Pancreas (tissue), 10 donors: ENCODE measurements at regions not wholly inside any gene's neighbourhood (a gene's known extent, or its start where the extent isn't known, plus 50 kb on each side); places are given as distances from the start of the nearest gene placed in this dataset.

Experiments used
- ATAC-seq, 4 donors: fragments of 200-7000 bp; cut with Tn5 transposase; one replicate each; pipeline versions ENCODE4 v1.8.0 to v1.9.1; 2020; ENCODE audit warnings: mild to moderate bottlenecking in 4 of 4, moderate library complexity in 4 of 4
- DNase-seq, 6 donors: peaks; one replicate each; pipeline ENCODE4 v3.0.0-alpha.2; 2020
- FAIRE-seq: peaks from 2 replicates; lab custom pipeline; 2012; peaks lifted over from hg19 to GRCh38; lab: Jason Lieb, UNC
- H3K27ac ChIP-seq, 4 donors: fragments of 200-600 bp; sonication (generic); 1 replicate in 3 of 4; 2 replicates in 1 of 4; pipeline versions ENCODE4 v1.5.0 to v1.8.0; 2020
- H3K27me3 ChIP-seq, 4 donors: fragments of 200-600 bp; one replicate each; pipeline ENCODE4 v1.8.0; 2021
- H3K36me3 ChIP-seq, 3 donors: fragments of 200-600 bp; sonication (generic) in 1 of 3; one replicate each; pipeline versions ENCODE4 v1.5.0 to v1.8.0; 2020 to 2021
- H3K4me1 ChIP-seq, 3 donors: fragments of 200-600 bp; one replicate each; pipeline ENCODE4 v1.8.0; 2021
- H3K4me3 ChIP-seq, 4 donors: fragments of 200-600 bp; sonication (generic) in 2 of 4; one replicate each; pipeline versions ENCODE4 v1.5.0 to v1.8.0; 2020 to 2021
- H3K9me3 ChIP-seq, 4 donors: fragments of 200-600 bp; one replicate each; pipeline ENCODE4 v1.8.0; 2021
- CTCF ChIP-seq, 4 donors: fragments of 200-600 bp; sonication (generic) in 3 of 4; IDR thresholded peaks; one replicate each; pipeline versions ENCODE4 v1.5.0 to v1.8.0; 2021; ENCODE audit warnings: antibody characterized with exemption in 4 of 4
- WGBS, 2 donors: extraction: QIAGEN DNeasy Blood & Tissue Kit; methylation state at CpG; one replicate each; pipeline ENCODE4 v1.1.7; 2013; 5-methylcytosine and 5-hydroxymethylcytosine counted together
- intact Hi-C, 3 donors: fragments of 100-400 bp; cut with DNase I; formaldehyde crosslinking; loops; one replicate each; pipeline versions ENCODE4 v1.11.1 to v1.14.2; 2022
- donor health status: healthy with polysubstance abuse.
- donor health status: DM: no; HTN: no; CAD: no; lungs with moderate emphysema.
- donor health status: DM: no; HTN: no; CAD: no.
- donor health status: control.
- donor health status: control.
- donor health status: Bipolar disorder and iron deficiency.
- donor health status: DM: yes; HTN: yes; CAD: no.
- donor health status: DM: no; HTN: no; CAD: no.
- donor health status: DM: no; HTN: no; CAD: no.
- donor health status: DM: yes; HTN: yes; CAD: no.

DNA sequence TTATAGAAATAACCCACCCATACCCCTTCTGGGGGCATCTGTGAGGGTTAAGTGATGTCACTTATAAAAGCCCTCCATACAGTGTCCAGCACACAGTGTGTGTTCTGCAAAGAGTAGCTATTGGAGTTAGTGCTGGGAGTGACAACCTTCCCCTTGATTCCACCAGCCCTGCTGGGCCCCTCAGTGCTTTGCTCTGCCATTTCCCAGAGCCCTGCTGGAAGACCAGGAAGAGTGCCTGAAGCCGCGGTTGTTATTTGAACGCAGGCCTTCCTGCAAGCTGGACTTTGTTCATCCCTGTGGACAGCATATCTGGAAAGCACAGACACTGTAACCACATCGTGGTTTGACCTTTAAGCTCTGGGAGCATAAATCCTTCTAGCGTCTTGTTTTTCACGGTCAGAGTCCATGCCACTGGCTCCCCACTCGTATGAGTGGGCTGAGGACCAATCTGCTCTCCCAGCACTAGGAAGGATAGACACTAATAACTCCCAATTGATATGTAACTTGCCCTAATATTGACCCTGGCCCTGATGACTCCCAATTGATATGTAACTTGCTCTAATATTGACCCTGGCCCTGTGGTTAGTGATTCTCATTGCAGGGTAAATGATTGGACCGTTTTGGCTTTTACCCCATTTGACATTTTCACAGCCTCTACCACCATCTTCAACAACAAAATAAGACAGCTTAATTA is 297.1 kb upstream of the MAF start:
- H3K4me3 ChIP-seq, result no peak overlapping the region
- peak in 3 of 4 donors; percentile 58 to 72 (median 71) for ATAC-seq
- intact Hi-C loops, result no loop called here
- no peaks in the 10 kb centered on the region for H3K9me3 ChIP-seq
- H3K27me3 ChIP-seq, result no peaks in the 10 kb centered on the region
- WGBS, 2 donors, result 38 to 45% methylated on average over 8 of the region's 8 CpGs
- H3K4me1 ChIP-seq, result no peaks in the 10 kb centered on the region
- no peak overlapping the region for H3K27ac ChIP-seq
- FAIRE-seq, result no peak
- DNase-seq, result peak in 1 of 6 donors; percentile 10
- no peaks in the 10 kb centered on the region for H3K36me3 ChIP-seq
- TF ChIP-seq CTCF (IDR thresholded peaks at IDR 0.05), result no peak

DNA sequence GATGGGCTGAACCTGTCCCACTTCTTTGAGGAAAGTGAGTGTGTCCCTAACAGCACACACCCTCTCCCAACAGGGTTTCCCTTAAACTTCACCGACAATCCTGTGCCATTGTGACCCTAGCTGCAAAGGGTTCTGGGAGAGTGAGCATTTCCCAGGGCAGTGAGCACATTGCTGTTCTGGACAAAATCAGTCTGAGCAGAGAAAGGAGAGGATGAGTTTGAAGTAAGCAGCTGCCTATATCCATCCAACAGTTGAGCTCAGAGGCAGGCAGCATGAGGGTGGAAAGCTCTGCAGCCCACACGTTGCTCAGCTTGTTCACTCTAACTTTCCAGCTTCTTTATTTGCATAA is 296.5 kb upstream of the MAF start:
- no peak overlapping the region for H3K27ac ChIP-seq
- H3K36me3 ChIP-seq, result no peaks in the 10 kb centered on the region
- no peak for FAIRE-seq
- intact Hi-C loops, result no loop called here
- no peak for TF ChIP-seq CTCF (IDR thresholded peaks at IDR 0.05)
- H3K27me3 ChIP-seq, result no peaks in the 10 kb centered on the region
- DNase-seq, result no peak
- ATAC-seq, result no peak
- 66 to 72% methylated on average over 2 of the region's 2 CpGs for WGBS, 2 donors
- no peak overlapping the region for H3K4me3 ChIP-seq
- H3K9me3 ChIP-seq, result no peaks in the 10 kb centered on the region
- H3K4me1 ChIP-seq, result no peaks in the 10 kb centered on the region

DNA sequence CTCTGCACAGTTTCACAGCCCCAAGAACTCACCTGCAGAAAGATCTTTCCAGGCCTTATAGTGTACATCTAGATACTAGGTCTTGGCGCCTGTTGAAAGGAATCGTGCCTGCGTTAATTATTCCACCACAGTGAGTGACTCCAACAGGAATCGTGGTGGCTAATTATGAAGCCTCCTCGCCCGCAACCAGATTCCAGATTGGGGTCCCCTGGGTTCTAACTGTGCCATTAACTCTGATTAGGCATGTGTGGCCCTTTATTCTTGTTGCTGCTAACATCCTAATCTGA is 295.3 kb upstream of the MAF start:
- no peak for ATAC-seq
- WGBS, 2 donors, result 86% methylated on average over 6 of the region's 6 CpGs
- H3K36me3 ChIP-seq, result no peaks in the 10 kb centered on the region

GRCh38 chr16:79895053-79895916 is 294.7 kb upstream of the MAF start:
- Histone ChIP-seq H3K4me1 (no peaks in the 10 kb centered on the region), H3K27ac (no peak overlapping the region), H3K36me3 (no peaks in the 10 kb centered on the region), H3K9me3 (no peaks in the 10 kb centered on the region), H3K27me3 (no peaks in the 10 kb centered on the region), H3K4me3 (no peak overlapping the region)
- FAIRE-seq (no peak), ATAC-seq (no peak), DNase-seq (no peak)
- 85 to 89% methylated on average over 10 of the region's 10 CpGs for WGBS, 2 donors
- intact Hi-C loops, result no loop called here
- TF ChIP-seq CTCF (IDR thresholded peaks at IDR 0.05), result no peak

More for the DNA sequence above, 295.3 kb upstream of the MAF start:
- Histone ChIP-seq H3K27ac (no peak overlapping the region), H3K4me3 (no peak overlapping the region), H3K9me3 (no peaks in the 10 kb centered on the region), H3K4me1 (no peaks in the 10 kb centered on the region), H3K27me3 (no peaks in the 10 kb centered on the region)
- intact Hi-C loops, result no loop called here
- no peak for TF ChIP-seq CTCF (IDR thresholded peaks at IDR 0.05)
- DNase-seq (no peak), FAIRE-seq (no peak)

DNA sequence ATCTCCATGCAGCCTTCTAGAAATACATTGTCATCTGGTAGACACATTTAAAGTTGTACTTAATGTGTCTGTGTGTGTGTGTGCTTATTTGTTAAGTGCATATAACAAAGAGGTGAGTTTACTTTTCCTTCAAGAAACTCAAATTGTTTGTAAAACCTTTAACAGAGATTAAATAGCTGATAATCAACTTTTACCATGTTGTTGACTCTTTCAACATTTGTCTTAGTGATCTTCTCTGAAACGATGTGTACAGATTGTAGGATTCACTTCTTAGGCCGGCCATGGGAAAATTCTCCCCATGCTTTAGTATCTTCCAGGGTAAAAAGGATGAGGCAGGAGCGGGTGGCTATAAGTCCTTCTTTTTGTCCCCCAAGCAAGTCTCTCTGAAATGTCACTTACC is 292.9 kb upstream of the MAF start:
- no peak for FAIRE-seq
- WGBS, 2 donors, result 71 to 79% methylated on average over 3 of the region's 3 CpGs
- intact Hi-C loops, result no loop called here

More for the DNA sequence above, 292.9 kb upstream of the MAF start:
- DNase-seq (no peak), ATAC-seq (no peak)
- H3K27me3 ChIP-seq, result no peaks in the 10 kb centered on the region
- H3K36me3 ChIP-seq, result no peaks in the 10 kb centered on the region
- H3K4me1 ChIP-seq, result no peaks in the 10 kb centered on the region
- no peak overlapping the region for H3K4me3 ChIP-seq
- H3K9me3 ChIP-seq, result no peaks in the 10 kb centered on the region
- no peak for TF ChIP-seq CTCF (IDR thresholded peaks at IDR 0.05)
- no peak overlapping the region for H3K27ac ChIP-seq
